HG02571 (cell line): ENCODE measurements at regions not wholly inside any gene's neighbourhood (a gene's known extent, or its start where the extent isn't known, plus 50 kb on each side); places are given as distances from the start of the nearest gene placed in this dataset.
"Not testable (repeated sequence)": the region's sequence is repeated elsewhere in the genome, so short reads cannot be mapped to it uniquely, and the experiment has no call there.

Experiments used
- ATAC-seq: cut with Tn5 transposase; IDR thresholded peaks from one replicate; pipeline ENCODE4 v1.9.1; 2021; ENCODE audit warnings: mild to moderate bottlenecking, moderate library complexity; ENCODE audit not compliant: unreplicated experiment

- no peak for ATAC-seq
Observed at GRCh38 chr13:91232716-91233115, 114.8 kb upstream of the MIR17HG start.

- ATAC-seq, result no peak
Observed at GRCh38 chr13:91233291-91233690, 114.2 kb upstream of the MIR17HG start.

GRCh38 chr13:91236182-91236581 lies 111.3 kb upstream of the MIR17HG start:
- ATAC-seq, result no peak

DNA sequence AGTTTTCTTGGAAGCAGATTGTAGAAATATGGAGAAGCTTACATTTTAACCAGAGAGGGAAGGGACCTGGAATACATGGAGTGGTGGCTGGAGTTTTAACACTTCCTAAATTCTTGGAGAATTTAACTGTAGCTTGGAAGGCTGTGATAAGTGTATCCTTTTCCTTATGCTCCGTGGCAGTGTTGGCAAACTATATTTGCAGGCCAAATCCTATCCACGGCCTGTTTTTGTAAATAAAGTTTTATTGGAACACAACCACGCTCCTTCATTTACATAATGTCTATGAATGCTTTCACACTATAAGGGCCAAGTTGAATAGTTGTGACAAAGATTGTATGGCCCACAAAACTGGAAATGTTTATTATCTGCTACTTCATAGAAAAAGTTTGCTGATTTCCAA lies 110.6 kb upstream of the MIR17HG start:
- no peak for ATAC-seq

DNA sequence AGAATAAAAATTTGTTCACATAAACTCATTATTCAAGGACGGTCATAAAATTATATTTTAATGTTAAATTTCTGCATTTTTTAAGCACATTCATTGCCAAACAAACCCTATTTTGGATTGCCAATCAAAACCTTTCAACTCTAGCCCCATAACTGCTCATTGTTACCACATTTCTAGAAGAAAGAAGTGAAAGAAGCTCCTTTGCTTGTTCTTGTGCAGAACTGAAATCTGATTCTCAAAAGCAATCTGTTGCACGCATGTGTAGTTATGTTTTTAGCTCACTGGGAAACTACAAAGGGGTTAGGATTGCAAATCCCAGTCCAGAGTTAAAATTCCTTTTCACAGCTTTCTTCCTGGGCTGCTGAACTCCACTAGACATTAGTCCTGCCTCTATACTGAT lies 109.5 kb upstream of the MIR17HG start:
- no peak for ATAC-seq

DNA sequence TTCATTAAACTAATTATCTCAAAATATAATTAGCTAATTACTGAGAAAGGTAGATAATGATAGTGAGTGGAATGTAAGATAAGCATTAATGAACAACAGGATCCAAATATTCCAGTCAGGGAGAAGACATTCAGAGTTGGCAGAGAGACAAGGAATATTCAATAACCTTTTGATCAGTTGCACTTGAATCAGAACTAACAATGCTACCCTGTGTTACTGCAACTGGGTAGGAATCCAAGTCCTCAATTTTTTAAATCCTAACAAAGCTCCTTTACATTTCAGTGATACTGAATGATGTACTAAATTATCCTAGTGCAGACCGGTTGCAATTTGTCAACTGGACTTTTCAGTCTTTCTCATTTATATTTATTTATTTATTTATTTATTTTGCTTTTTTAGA lies 107.1 kb upstream of the MIR17HG start:
- no peak for ATAC-seq

GRCh38 chr13:91241221-91241933 lies 106.1 kb upstream of the MIR17HG start:
- no peak for ATAC-seq

GRCh38 chr13:91242652-91243051 lies 104.8 kb upstream of the MIR17HG start:
- ATAC-seq, result no peak

DNA sequence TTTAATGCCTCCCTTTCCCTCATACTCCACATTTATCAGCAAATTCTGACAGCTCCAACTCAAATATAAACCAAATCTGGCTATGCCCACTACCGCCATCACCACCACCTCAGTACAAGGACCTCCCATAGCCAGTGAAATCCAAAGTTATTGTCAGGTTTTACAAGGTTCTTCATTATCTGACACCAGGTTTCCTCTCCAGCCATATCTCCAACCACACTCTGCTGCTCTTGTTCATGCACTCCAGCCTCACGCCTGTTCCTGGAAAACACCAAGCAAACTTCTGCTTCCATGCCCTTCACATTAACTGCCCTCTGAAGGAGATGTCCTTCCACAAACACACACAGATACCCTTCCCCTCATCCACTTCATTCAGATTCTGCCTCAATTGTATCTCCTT lies 102.2 kb upstream of the MIR17HG start:
- ATAC-seq, result no peak

DNA sequence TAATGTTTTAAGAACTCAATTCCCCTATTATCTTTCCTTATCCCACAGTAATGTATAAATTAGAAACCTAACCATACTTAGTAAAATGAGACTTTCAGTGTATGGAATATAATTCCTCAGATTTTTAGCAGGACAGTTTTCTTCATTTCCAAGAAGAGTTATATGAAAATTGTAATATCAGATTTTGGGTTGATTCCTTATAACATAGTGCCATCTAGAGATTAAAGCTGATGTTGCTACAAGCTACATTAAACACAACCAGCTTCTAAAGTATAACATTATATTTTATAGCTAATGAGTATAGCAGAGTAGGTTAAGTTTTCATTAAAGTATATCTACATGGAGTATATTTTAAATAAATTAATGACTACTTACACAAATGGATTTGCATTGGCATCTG lies 99.7 kb upstream of the MIR17HG start:
- no peak for ATAC-seq

- no peak for ATAC-seq
Observed at GRCh38 chr13:91248249-91248648, 99.2 kb upstream of the MIR17HG start.

- ATAC-seq, result no peak
Observed at GRCh38 chr13:91249370-91249769, 98.1 kb upstream of the MIR17HG start.

DNA sequence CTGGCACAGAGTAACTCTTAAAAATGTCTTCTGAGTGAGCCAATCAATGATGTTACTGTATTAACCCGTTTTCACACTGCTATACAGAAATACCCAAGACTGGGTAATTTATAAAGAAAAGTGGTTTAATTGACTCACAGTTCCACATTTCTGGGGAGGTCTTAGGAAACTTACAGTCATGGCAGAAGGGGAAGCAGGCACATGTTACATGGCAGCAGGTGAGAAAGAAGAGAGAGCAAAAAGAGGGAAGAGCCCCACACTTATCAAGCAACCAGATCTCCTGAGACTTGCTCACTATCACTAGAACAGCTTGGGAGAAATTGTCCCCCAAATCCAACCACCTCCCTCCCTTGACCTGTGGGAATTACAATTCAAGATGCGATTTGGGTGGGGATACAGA lies 97.6 kb upstream of the MIR17HG start:
- ATAC-seq, result no peak

GRCh38 chr13:91251573-91251972 lies 95.9 kb upstream of the MIR17HG start:
- ATAC-seq, result not testable (repeated sequence)

- no peak for ATAC-seq
Observed at GRCh38 chr13:91264484-91264883, 83.0 kb upstream of the MIR17HG start.

- ATAC-seq, result no peak
Observed at GRCh38 chr13:91269237-91269636, 78.2 kb upstream of the MIR17HG start.

DNA sequence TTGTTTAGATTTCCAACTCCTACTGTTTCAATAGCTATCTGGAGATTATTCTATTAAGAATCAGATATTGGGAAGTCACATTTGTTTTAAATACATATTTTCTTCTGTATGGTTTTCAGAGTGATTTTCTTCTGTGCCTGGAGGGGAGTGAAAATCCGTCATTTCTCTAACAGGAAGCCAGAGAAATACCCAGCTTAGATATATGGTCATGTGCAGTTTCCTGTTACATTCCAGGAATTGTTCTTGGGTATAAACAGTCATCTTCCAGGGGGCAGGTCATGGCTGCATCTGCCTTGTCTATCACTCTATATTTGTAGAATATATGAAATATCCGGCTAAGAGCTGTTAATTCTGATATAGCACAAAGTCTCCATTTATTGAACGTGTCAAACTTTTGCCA lies 77.5 kb upstream of the MIR17HG start:
- no peak for ATAC-seq

GRCh38 chr13:91272235-91272777 lies 75.2 kb upstream of the MIR17HG start:
- no peak for ATAC-seq

- no peak for ATAC-seq
Observed at GRCh38 chr13:91273675-91274074, 73.8 kb upstream of the MIR17HG start.

DNA sequence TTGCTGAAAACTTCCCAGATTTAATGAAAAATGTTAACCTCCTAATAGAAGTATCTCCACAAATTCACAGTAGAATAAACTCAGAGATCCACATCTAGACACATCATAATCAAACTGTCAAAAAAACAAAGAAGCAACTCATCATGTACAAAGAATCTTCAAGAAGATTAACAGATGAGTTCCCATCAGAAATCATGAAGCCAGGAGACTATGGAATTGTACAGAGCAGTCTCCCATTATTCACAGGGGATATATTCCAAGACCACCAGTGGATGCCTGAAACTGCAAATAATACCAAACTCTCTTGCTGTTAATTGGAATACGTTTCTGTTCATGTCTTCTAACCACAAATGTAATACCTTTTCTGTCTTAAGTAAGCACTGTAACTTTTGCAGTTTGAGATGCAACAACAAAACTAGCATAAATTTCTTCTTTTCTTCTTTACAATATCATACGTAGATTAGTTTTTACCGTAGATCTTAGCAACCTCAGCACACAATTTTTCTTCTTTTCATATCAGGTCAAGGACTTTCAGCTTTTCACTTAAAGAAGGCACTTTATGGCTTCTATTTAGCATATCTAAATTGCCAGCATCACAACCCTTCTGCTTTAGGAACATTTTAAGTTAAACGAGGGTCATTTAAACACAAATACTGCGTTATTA lies 70.3 kb upstream of the MIR17HG start:
- ATAC-seq, result no peak

DNA sequence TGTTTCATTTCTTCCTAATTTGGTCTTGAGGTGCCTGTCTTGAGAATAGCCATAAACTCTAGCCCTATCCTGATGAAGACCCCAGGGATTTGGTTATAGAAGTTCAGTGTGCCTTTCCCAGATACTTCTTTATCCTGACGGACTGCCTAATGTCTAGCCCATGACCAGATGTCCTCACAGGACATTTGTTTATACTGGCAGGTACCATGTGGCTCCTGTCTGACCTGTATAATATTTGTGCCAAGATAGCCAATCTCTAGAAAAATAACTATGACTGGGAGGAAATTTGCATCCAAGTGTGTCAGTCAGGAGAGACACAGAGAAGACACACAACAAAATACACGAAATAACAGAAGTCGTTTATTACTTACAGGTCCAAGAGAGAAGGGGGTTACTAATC lies 69.2 kb upstream of the MIR17HG start:
- no peak for ATAC-seq

DNA sequence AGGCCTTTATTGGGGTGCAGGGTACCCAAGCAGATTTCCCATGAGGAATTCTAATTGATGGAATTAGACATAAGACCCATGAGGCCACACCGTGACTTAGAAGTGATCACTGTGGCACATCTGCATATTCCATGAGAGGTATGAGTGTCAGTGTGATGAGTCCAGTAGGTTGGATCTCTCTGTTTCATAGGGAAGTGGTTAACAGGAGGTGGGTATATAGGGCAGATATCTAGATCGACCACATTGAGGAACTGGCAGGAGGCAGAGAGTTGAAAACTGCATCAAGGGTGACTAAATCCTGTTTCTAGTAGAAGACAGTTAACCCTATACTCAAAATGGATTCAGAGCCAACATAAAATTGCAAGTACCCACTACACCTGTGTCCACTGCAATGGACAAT lies 68.6 kb upstream of the MIR17HG start:
- no peak for ATAC-seq
